B cell (primary cell): ENCODE measurements at regions not wholly inside any gene's neighbourhood (a gene's known extent, or its start where the extent isn't known, plus 50 kb on each side); places are given as distances from the start of the nearest gene placed in this dataset.

Experiments used
- EZH2 ChIP-seq: IDR thresholded peaks from 2 replicates; pipeline ENCODE4 v1.6.1; 2012; ENCODE audit warnings: borderline replicate concordance, low read depth, mild to moderate bottlenecking, moderate library complexity, low read length; ENCODE audit not compliant: insufficient read depth, poor library complexity, severe bottlenecking
- TF ChIP-seq, protein P1 (sequence below): fragments of 200-600 bp; IDR thresholded peaks from one replicate; pipeline ENCODE4 v1.8.0; 2022; ENCODE audit warnings: antibody characterized with exemption, mild to moderate bottlenecking

DNA sequence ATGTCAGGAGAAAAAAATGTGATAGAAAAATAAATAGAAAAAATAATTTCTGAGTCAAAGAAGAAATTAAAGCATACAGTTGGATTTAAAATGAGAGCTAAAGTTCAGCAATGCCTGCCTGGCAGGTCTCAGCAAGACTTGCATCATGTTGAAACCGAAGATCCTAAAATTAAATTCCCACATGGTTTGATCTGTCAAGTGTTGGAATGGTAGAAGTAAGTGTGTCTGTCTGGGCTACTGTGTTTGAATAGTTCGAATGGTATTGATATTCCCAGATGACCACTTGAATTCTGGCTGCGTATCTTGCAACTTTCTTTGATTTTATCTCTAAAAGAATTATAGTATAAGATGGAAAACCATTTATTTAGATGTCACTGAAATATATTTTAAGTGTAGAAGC is 1349.6 kb downstream of the EPHA7 start:
- TF ChIP-seq, protein P1, sequence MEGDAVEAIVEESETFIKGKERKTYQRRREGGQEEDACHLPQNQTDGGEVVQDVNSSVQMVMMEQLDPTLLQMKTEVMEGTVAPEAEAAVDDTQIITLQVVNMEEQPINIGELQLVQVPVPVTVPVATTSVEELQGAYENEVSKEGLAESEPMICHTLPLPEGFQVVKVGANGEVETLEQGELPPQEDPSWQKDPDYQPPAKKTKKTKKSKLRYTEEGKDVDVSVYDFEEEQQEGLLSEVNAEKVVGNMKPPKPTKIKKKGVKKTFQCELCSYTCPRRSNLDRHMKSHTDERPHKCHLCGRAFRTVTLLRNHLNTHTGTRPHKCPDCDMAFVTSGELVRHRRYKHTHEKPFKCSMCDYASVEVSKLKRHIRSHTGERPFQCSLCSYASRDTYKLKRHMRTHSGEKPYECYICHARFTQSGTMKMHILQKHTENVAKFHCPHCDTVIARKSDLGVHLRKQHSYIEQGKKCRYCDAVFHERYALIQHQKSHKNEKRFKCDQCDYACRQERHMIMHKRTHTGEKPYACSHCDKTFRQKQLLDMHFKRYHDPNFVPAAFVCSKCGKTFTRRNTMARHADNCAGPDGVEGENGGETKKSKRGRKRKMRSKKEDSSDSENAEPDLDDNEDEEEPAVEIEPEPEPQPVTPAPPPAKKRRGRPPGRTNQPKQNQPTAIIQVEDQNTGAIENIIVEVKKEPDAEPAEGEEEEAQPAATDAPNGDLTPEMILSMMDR = no peak
- TF ChIP-seq EZH2 = no peak
